ENCODE measurements at regions not wholly inside any gene's neighbourhood (a gene's known extent, or its start where the extent isn't known, plus 50 kb on each side); places are given as distances from the start of the nearest gene placed in this dataset.

DNA sequence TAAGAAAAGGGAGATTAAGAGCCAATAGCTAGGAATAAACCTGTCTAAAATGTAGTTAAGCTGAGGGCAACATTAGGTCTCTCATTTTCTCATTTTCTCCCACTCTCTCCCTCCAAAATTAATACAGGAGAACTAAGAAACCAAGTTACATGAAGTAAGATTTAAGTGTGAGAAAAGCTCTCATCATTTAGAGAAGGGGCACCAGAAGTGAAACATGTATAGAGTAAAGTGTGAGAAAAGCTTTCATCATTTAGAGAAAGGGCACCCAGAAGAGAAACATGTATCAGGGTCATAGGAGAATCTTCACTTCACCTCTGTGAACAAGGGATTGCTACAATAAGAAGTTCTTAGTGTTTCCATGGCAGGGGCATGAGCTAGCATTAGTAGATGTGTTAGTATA lies 132.4 kb upstream of the CNTN1 start:
- ChIA-PET POLR2A (ENCODE audit: unreplicated experiment) (no interaction called here), CTCF (no interaction called here)
- Histone ChIP-seq H3K4me3 (no peak overlapping the region), H3F3A (ENCODE audit: insufficient read depth, low read depth) (no peaks in the 10 kb centered on the region), H4K20me1 (ENCODE audit: insufficient read depth) (no peaks in the 10 kb centered on the region), H3K27ac (no peak overlapping the region), H3K4me1 (replicated peaks; ENCODE audit: insufficient read depth) (no peaks in the 10 kb centered on the region), H3K79me2 (ENCODE audit: low read depth) (no peaks in the 10 kb centered on the region), H3K36me3 (ENCODE audit: low read depth) (no peaks in the 10 kb centered on the region), H3K27me3 (ENCODE audit: insufficient read depth, low read depth) (no peaks in the 10 kb centered on the region), H3K9me2 (ENCODE audit: insufficient read depth) (no peaks in the 10 kb centered on the region; the same call in 1 of the 2 replicates), H2AFZ (no peak overlapping the region), H3K4me2 (no peak overlapping the region), H3K9me3 (ENCODE audit: insufficient read depth, low read depth) (no peaks in the 10 kb centered on the region)
- intact Hi-C loops (cut with micrococcal nuclease; ENCODE audit: unreplicated experiment), result no loop called here
- TF ChIP-seq EZH2 (IDR thresholded peaks at IDR 0.05; ENCODE audit: low read depth), result no peak
- TF ChIP-seq, protein P1, sequence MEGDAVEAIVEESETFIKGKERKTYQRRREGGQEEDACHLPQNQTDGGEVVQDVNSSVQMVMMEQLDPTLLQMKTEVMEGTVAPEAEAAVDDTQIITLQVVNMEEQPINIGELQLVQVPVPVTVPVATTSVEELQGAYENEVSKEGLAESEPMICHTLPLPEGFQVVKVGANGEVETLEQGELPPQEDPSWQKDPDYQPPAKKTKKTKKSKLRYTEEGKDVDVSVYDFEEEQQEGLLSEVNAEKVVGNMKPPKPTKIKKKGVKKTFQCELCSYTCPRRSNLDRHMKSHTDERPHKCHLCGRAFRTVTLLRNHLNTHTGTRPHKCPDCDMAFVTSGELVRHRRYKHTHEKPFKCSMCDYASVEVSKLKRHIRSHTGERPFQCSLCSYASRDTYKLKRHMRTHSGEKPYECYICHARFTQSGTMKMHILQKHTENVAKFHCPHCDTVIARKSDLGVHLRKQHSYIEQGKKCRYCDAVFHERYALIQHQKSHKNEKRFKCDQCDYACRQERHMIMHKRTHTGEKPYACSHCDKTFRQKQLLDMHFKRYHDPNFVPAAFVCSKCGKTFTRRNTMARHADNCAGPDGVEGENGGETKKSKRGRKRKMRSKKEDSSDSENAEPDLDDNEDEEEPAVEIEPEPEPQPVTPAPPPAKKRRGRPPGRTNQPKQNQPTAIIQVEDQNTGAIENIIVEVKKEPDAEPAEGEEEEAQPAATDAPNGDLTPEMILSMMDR (conservative IDR thresholded peaks at IDR 0.05), result no peak
- no TSS peak for BruUV-seq (replicated peaks)
- DNase-seq, result no peak

DNA sequence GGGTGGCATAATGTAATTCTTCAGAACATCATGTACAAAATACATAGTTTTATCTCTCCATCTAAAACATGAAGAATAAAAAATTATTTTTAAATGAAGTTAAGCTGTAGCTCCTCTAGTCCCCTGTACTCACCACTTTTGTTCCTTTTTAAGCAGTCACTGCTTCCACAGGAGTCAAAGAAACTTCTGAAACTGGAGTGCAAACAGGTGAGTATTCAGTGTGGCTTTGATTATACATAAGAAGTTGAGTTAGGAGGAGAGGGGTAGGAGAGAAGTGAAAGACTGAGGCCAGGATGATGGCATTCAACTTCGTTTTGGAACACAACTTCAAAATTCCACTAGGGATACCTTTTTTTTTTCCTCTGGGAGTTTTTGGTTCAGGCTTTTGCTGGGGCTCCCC lies 131.4 kb upstream of the CNTN1 start:
- H3K27me3 ChIP-seq (ENCODE audit: insufficient read depth, low read depth), result no peaks in the 10 kb centered on the region
- no peaks in the 10 kb centered on the region for H3F3A ChIP-seq (ENCODE audit: insufficient read depth, low read depth)
- no peak for DNase-seq
- H4K20me1 ChIP-seq (ENCODE audit: insufficient read depth), result no peaks in the 10 kb centered on the region
- peak overlapping the region; percentile 71 for H2AFZ ChIP-seq
- ChIA-PET POLR2A (ENCODE audit: unreplicated experiment) (no interaction called here), CTCF (no interaction called here)
- H3K9me2 ChIP-seq (ENCODE audit: insufficient read depth), result no peaks in the 10 kb centered on the region; the same call in 1 of the 2 replicates
- intact Hi-C loops (cut with micrococcal nuclease; ENCODE audit: unreplicated experiment), result no loop called here
- H3K4me2 ChIP-seq, result peak overlapping the region; percentile 42; the same call in 1 of the 2 replicates
- no peak for TF ChIP-seq EZH2 (IDR thresholded peaks at IDR 0.05; ENCODE audit: low read depth)
- no peak overlapping the region for H3K4me3 ChIP-seq
- no peak overlapping the region for H3K27ac ChIP-seq
- no peaks in the 10 kb centered on the region for H3K9me3 ChIP-seq (ENCODE audit: insufficient read depth, low read depth)
- no peaks in the 10 kb centered on the region for H3K79me2 ChIP-seq (ENCODE audit: low read depth)
- no peaks in the 10 kb centered on the region for H3K36me3 ChIP-seq (ENCODE audit: low read depth)
- BruUV-seq (replicated peaks), result no TSS peak
- H3K4me1 ChIP-seq (replicated peaks; ENCODE audit: insufficient read depth), result no peaks in the 10 kb centered on the region

DNA sequence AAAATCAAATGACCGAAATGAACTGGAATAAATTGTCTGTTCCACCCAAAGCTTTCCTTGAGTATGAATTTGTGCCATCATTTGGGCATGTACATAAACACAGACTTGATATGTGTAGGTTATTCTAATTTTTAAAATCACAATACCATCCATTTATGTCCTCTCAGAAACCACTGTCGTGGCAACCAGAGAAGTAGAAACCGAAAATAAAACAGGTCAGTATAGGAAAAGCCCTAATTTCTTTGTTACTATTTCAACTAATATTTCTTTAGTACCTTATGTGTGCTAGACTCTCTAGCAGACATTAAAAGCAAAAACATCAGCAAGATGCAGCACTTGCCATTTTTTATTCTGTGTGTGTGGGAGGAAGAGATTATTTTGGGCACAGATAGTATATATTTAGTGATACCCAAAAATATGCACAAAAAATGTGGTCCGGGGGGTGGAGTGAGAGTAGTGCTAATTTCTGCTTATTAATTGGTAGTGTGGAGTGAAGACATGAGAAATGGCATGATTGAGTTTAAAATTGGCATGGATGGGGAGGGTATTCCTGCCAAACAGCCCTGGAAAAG lies 130.8 kb upstream of the CNTN1 start:
- Histone ChIP-seq H3K4me2 (peak overlapping the region; percentile 42), H3K9me3 (ENCODE audit: insufficient read depth, low read depth) (no peaks in the 10 kb centered on the region), H3K9me2 (ENCODE audit: insufficient read depth) (no peaks in the 10 kb centered on the region; the same call in 1 of the 2 replicates), H3K27me3 (ENCODE audit: insufficient read depth, low read depth) (no peaks in the 10 kb centered on the region), H3K27ac (no peak overlapping the region), H3K4me1 (replicated peaks; ENCODE audit: insufficient read depth) (no peaks in the 10 kb centered on the region), H4K20me1 (ENCODE audit: insufficient read depth) (no peaks in the 10 kb centered on the region), H3K36me3 (ENCODE audit: low read depth) (no peaks in the 10 kb centered on the region), H3F3A (ENCODE audit: insufficient read depth, low read depth) (no peaks in the 10 kb centered on the region), H2AFZ (peak overlapping the region; percentile 71; the same call in 1 of the 2 replicates), H3K4me3 (no peak overlapping the region; the same call in 1 of the 2 replicates), H3K79me2 (ENCODE audit: low read depth) (no peaks in the 10 kb centered on the region)
- intact Hi-C loops (cut with micrococcal nuclease; ENCODE audit: unreplicated experiment), result no loop called here
- DNase-seq, result no peak
- ChIA-PET CTCF (no interaction called here), POLR2A (ENCODE audit: unreplicated experiment) (no interaction called here)
- TF ChIP-seq EZH2 (IDR thresholded peaks at IDR 0.05; ENCODE audit: low read depth), result no peak
- TF ChIP-seq, protein P1 (conservative IDR thresholded peaks at IDR 0.05), result no peak
- no TSS peak for BruUV-seq (replicated peaks)
